Lower leg skin (tissue), 3 donors: ENCODE measurements at regions not wholly inside any gene's neighbourhood (a gene's known extent, or its start where the extent isn't known, plus 50 kb on each side); places are given as distances from the start of the nearest gene placed in this dataset.

Experiments used
- POLR2A ChIP-seq, 2 donors: fragments of 450-650 bp; IDR thresholded peaks; one replicate each; pipeline ENCODE4 v1.6.1; 2016 to 2017; ENCODE audit warnings: antibody characterized with exemption in 2 of 2, mild to moderate bottlenecking in 1 of 2, moderate library complexity in 1 of 2
- TF ChIP-seq, protein P1 (sequence below), 3 donors: fragments of 450-650 bp; IDR thresholded peaks; one replicate each; pipeline ENCODE4 v1.5.1; 2016; ENCODE audit warnings: antibody characterized with exemption in 3 of 3, mild to moderate bottlenecking in 3 of 3, moderate library complexity in 2 of 3

- no peak for TF ChIP-seq POLR2A (IDR thresholded peaks at IDR 0.05)
- TF ChIP-seq, protein P1, sequence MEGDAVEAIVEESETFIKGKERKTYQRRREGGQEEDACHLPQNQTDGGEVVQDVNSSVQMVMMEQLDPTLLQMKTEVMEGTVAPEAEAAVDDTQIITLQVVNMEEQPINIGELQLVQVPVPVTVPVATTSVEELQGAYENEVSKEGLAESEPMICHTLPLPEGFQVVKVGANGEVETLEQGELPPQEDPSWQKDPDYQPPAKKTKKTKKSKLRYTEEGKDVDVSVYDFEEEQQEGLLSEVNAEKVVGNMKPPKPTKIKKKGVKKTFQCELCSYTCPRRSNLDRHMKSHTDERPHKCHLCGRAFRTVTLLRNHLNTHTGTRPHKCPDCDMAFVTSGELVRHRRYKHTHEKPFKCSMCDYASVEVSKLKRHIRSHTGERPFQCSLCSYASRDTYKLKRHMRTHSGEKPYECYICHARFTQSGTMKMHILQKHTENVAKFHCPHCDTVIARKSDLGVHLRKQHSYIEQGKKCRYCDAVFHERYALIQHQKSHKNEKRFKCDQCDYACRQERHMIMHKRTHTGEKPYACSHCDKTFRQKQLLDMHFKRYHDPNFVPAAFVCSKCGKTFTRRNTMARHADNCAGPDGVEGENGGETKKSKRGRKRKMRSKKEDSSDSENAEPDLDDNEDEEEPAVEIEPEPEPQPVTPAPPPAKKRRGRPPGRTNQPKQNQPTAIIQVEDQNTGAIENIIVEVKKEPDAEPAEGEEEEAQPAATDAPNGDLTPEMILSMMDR (IDR thresholded peaks at IDR 0.05): no peak
These were observed 436.7 kb downstream of the ZEB2 start for GRCh38 chr2:144083211-144083610.
